Gastroesophageal sphincter (tissue), 3 donors: ENCODE measurements at regions not wholly inside any gene's neighbourhood (a gene's known extent, or its start where the extent isn't known, plus 50 kb on each side); places are given as distances from the start of the nearest gene placed in this dataset.

Experiments used
- CTCF ChIP-seq, 4 experiments: fragments of 200-600 bp in 2 of 4; fragments of 450-650 bp in 2 of 4; sonication (generic) in 1 of 4; IDR thresholded peaks; one replicate each; pipeline ENCODE4 v1.5.1; 2017 to 2019; ENCODE audit warnings: antibody characterized with exemption in 4 of 4, mild to moderate bottlenecking in 2 of 4, moderate library complexity in 2 of 4
- EP300 ChIP-seq: sonication (generic); formaldehyde crosslinking; IDR thresholded peaks from one replicate; pipeline ENCODE4 v1.6.1; 2017; ENCODE audit warnings: antibody characterized with exemption, mild to moderate bottlenecking

- TF ChIP-seq EP300 (no peak), CTCF (IDR thresholded peaks at IDR 0.05) (no peak)
Observed at GRCh38 chr3:59593380-59593779, 543.6 kb upstream of the CFAP20DC start.
